ENCODE measurements at regions not wholly inside any gene's neighbourhood (a gene's known extent, or its start where the extent isn't known, plus 50 kb on each side); places are given as distances from the start of the nearest gene placed in this dataset.

GRCh38 chr9:73468716-73469115, 317.1 kb downstream of the ANXA1 start:
- H3K27me3 ChIP-seq (ENCODE audit: insufficient read depth) = no peaks in the 10 kb centered on the region
- DNase-seq (ENCODE audit: low spot score) (no peak), ATAC-seq (no peak)
- H3F3A ChIP-seq (replicated peaks; ENCODE audit: low read depth) = no peaks in the 10 kb centered on the region
- no peak overlapping the region for H2AFZ ChIP-seq
- H3K4me3 ChIP-seq = no peak overlapping the region
- H3K79me2 ChIP-seq (replicated peaks; ENCODE audit: insufficient read depth) = no peaks in the 10 kb centered on the region
- Mint-ChIP-seq H3K4me3 (no peak overlapping the region), H3K4me1 (no peaks in the 10 kb centered on the region), H3K27me3 (ENCODE audit: insufficient read depth, low read depth, poor library complexity) (peaks cover 2% of the 10 kb centered on the region), H3K27ac (no peak overlapping the region), H3K36me3 (ENCODE audit: low read depth) (no peaks in the 10 kb centered on the region), H3K9me3 (no peaks in the 10 kb centered on the region)
- H3K9me2 ChIP-seq (ENCODE audit: insufficient read depth) = peaks cover 5% of the 10 kb centered on the region; the same call in 1 of the 2 replicates
- H3K4me1 ChIP-seq (ENCODE audit: insufficient read depth) = no peaks in the 10 kb centered on the region
- H3K36me3 ChIP-seq (ENCODE audit: insufficient read depth) = no peaks in the 10 kb centered on the region
- no peaks in the 10 kb centered on the region for H4K20me1 ChIP-seq (replicated peaks; ENCODE audit: insufficient read depth)
- TF ChIP-seq CTCF (conservative IDR thresholded peaks at IDR 0.05; ENCODE audit: low read depth in 2 of 2) = no peak
- no peak for TF ChIP-seq ZNF462 (CRISPR knock-in tag; IDR thresholded peaks at IDR 0.05)
- TF ChIP-seq NANOG (IDR thresholded peaks at IDR 0.05; ENCODE audit: borderline replicate concordance) = no peak
- TF ChIP-seq STAT1 (IDR thresholded peaks at IDR 0.05; ENCODE audit: unreplicated experiment) = no peak
- TF ChIP-seq POLR2AphosphoS5 (IDR thresholded peaks at IDR 0.05; ENCODE audit: low read depth) = no peak
- TF ChIP-seq EZH2 (IDR thresholded peaks at IDR 0.05; ENCODE audit: low read depth, unreplicated experiment) = no peak
- TF ChIP-seq ZNF331 (CRISPR knock-in tag; IDR thresholded peaks at IDR 0.05; ENCODE audit: low read depth) = no peak
- no peak for TF ChIP-seq JUNB (IDR thresholded peaks at IDR 0.05; ENCODE audit: unreplicated experiment)
- no peak for TF ChIP-seq ZNF114 (CRISPR knock-in tag; IDR thresholded peaks at IDR 0.05)
- TF ChIP-seq EZH2phosphoT487 (IDR thresholded peaks at IDR 0.05; ENCODE audit: unreplicated experiment) = no peak
- no peak for TF ChIP-seq REST (IDR thresholded peaks at IDR 0.05; ENCODE audit: unreplicated experiment)
- no peak for TF ChIP-seq ETS1 (IDR thresholded peaks at IDR 0.05)
- no peak for TF ChIP-seq CREB1 (CRISPR knock-in tag; IDR thresholded peaks at IDR 0.05; ENCODE audit: low read depth)
- H3K4me2 ChIP-seq = no peak overlapping the region
- no peak overlapping the region for H3K27ac ChIP-seq (ENCODE audit: low read depth)
